GM12878 (cell line): ENCODE measurements at regions not wholly inside any gene's neighbourhood (a gene's known extent, or its start where the extent isn't known, plus 50 kb on each side); places are given as distances from the start of the nearest gene placed in this dataset.

Source experiments
- ATAC-seq: fragments of 200-7000 bp; cut with Tn5 transposase; 3 replicates; pipeline ENCODE4 v1.9.1; 2020; ENCODE audit warnings: mild to moderate bottlenecking, moderate library complexity
- BruUV-seq: library from RNA; stranded (reverse); fragments of 400-500 nt; replicated peaks from 2 replicates; lab custom pipeline; 2021; lab: Mats Ljungman, UMichigan
- CTCF ChIA-PET: fragments of 300-600 bp; sonication (Branson Sonifier 250); formaldehyde crosslinking; extraction: SDS; loops from one replicate; lab custom pipeline; 2021; ENCODE audit warnings: inconsistent platforms; lab: Yijun Ruan, JAX
- POLR2A ChIA-PET: fragments of 350-600 bp; formaldehyde crosslinking; extraction: SDS; loops from one replicate; lab custom pipeline; 2021; ENCODE audit warnings: inconsistent platforms; lab: Charles Lee
- RAD21 ChIA-PET: fragments of 300-600 bp; sonication (Branson Sonifier 250); formaldehyde crosslinking; loops from one replicate; lab custom pipeline; 2023; ENCODE audit warnings: antibody characterized with exemption; ENCODE audit not compliant: unreplicated experiment; lab: Charles Lee
- SMC1A ChIA-PET: fragments of 300-600 bp; sonication (Branson Sonifier 250); formaldehyde crosslinking; loops from one replicate; lab custom pipeline; 2023; ENCODE audit not compliant: unreplicated experiment, uncharacterized antibody; lab: Charles Lee
- DNase-seq: peaks from one replicate; pipeline ENCODE4 v3.0.0-alpha.2; 2011; ENCODE audit warnings: low read depth, low spot score
- FAIRE-seq: peaks from 3 replicates; lab custom pipeline; 2011; peaks lifted over from hg19 to GRCh38; lab: Jason Lieb, UNC
- H2AFZ ChIP-seq: 2 replicates; pipeline ENCODE4 v1.6.0; 2011; ENCODE audit warnings: low read depth, low read length, control low read depth; ENCODE audit not compliant: control insufficient read depth
- H3K27ac ChIP-seq: 2 replicates; pipeline ENCODE4 v1.5.1; 2011; ENCODE audit warnings: control low read depth; ENCODE audit not compliant: control insufficient read depth, insufficient read depth
- H3K27me3 ChIP-seq, 2 experiments: replicated peaks in 1 of 2; 2 replicates each; pipeline versions ENCODE4 v1.6.0 to v1.6.1; 2011; ENCODE audit warnings: low read length in 1 of 2; ENCODE audit not compliant: control insufficient read depth in 2 of 2, insufficient read depth in 2 of 2
- H3K36me3 ChIP-seq, 2 experiments: 2 replicates each; pipeline ENCODE4 v1.5.1; 2011; ENCODE audit warnings: low read length in 1 of 2; ENCODE audit not compliant: control insufficient read depth in 2 of 2, insufficient read depth in 2 of 2
- H3K4me1 ChIP-seq: 2 replicates; pipeline ENCODE4 v1.6.1; 2011; ENCODE audit warnings: mild to moderate bottlenecking, low read length, moderate library complexity, mixed read lengths; ENCODE audit not compliant: control insufficient read depth, insufficient read depth
- H3K4me2 ChIP-seq: 2 replicates; pipeline ENCODE4 v1.6.0; 2011; ENCODE audit warnings: control low read depth; ENCODE audit not compliant: control insufficient read depth, insufficient read depth
- H3K4me3 ChIP-seq: fragments of 200-600 bp; sonication (generic); 2 replicates; pipeline ENCODE4 v1.5.1; 2016
- H3K79me2 ChIP-seq: 2 replicates; pipeline ENCODE4 v1.6.0; 2011; ENCODE audit warnings: low read length; ENCODE audit not compliant: control insufficient read depth, insufficient read depth
- H3K9ac ChIP-seq: 2 replicates; pipeline ENCODE4 v1.8.0; 2011; ENCODE audit warnings: low read length, control low read depth, mixed read lengths; ENCODE audit not compliant: control insufficient read depth, insufficient read depth
- H3K9me3 ChIP-seq: replicated peaks from 3 replicates; pipeline ENCODE4 v1.5.1; 2011; ENCODE audit warnings: mild to moderate bottlenecking, low read length; ENCODE audit not compliant: control insufficient read depth, insufficient read depth
- H4K20me1 ChIP-seq: 2 replicates; pipeline ENCODE4 v1.6.0; 2011; ENCODE audit not compliant: control insufficient read depth, insufficient read depth
- BHLHE40 ChIP-seq, 2 experiments: fragments of 450-650 bp in 1 of 2; IDR thresholded peaks; 2 replicates each; pipeline ENCODE4 v1.6.1; 2011 to 2017; ENCODE audit warnings: low read depth in 2 of 2, borderline replicate concordance in 1 of 2, improper control_type of control experiment in 1 of 2, low read length in 1 of 2, mild to moderate bottlenecking in 1 of 2
- CBFB ChIP-seq: IDR thresholded peaks from 2 replicates; pipeline ENCODE4 v1.6.1; 2016; ENCODE audit warnings: antibody characterized with exemption, low read depth
- CBX5 ChIP-seq: sonication (generic); IDR thresholded peaks from 2 replicates; pipeline ENCODE4 v1.6.1; 2016; ENCODE audit warnings: low read depth, moderate library complexity, mild to moderate bottlenecking, inconsistent platforms
- FOXM1 ChIP-seq: IDR thresholded peaks from 2 replicates; pipeline ENCODE4 v1.6.1; 2012; ENCODE audit warnings: low read depth, mild to moderate bottlenecking, inconsistent platforms, low read length, moderate library complexity
- HDGF ChIP-seq: fragments of 450-650 bp; IDR thresholded peaks from 2 replicates; pipeline ENCODE4 v1.6.1; 2016; ENCODE audit warnings: antibody characterized with exemption
- IRF3 ChIP-seq: fragments of 450-650 bp; IDR thresholded peaks from 2 replicates; pipeline ENCODE4 v1.6.1; 2014; ENCODE audit warnings: mild to moderate bottlenecking
- MEF2A ChIP-seq: IDR thresholded peaks from 2 replicates; pipeline ENCODE4 v1.6.1; 2011; ENCODE audit warnings: low read depth, mild to moderate bottlenecking, low read length, moderate library complexity; ENCODE audit not compliant: insufficient read depth
- NR2C2 ChIP-seq: IDR thresholded peaks from 2 replicates; pipeline ENCODE4 v1.6.1; 2011; ENCODE audit warnings: borderline replicate concordance, low read depth; ENCODE audit not compliant: control insufficient read depth, insufficient read length
- PKNOX1 ChIP-seq: fragments of 450-650 bp; IDR thresholded peaks from 2 replicates; pipeline ENCODE4 v1.6.1; 2016; ENCODE audit warnings: mild to moderate bottlenecking
- TCF12 ChIP-seq: IDR thresholded peaks from 2 replicates; pipeline ENCODE4 v1.6.1; 2011; ENCODE audit warnings: low read depth, mild to moderate bottlenecking, low read length
- TCF7 ChIP-seq: IDR thresholded peaks from 2 replicates; pipeline ENCODE4 v1.6.1; 2014; ENCODE audit warnings: antibody characterized with exemption, borderline replicate concordance
- WGBS: methylation state at CpG from one replicate; pipeline ENCODE4 v1.1.6; 2016; ENCODE audit warnings: low lambda C conversion rate; ENCODE audit not compliant: insufficient replicate concordance, insufficient coverage; ENCODE audit errors: missing lambda C conversion rate; 5-methylcytosine and 5-hydroxymethylcytosine counted together
- in situ Hi-C: fragments of 300-500 bp; cut with MboI; formaldehyde crosslinking; loops from 9 replicates; pipeline ENCODE4 v1.14.3; 2018; ENCODE audit warnings: mixed read lengths
- intact Hi-C: fragments of 100-400 bp; cut with micrococcal nuclease; formaldehyde crosslinking; loops from one replicate; pipeline ENCODE4 v1.14.2; 2022; ENCODE audit not compliant: unreplicated experiment

GRCh38 chr10:78720091-78720490, 348.7 kb upstream of the ZMIZ1 start:
- Histone ChIP-seq H3K36me3 (no peaks in the 10 kb centered on the region), H3K4me1 (no peaks in the 10 kb centered on the region), H3K9me3 (no peaks in the 10 kb centered on the region), H3K27ac (no peak overlapping the region), H3K4me2 (no peak overlapping the region), H3K27me3 (peaks cover 0 to 3% of the 10 kb centered on the region in 2 experiments; a peak in 2 of 4 replicates), H3K79me2 (no peaks in the 10 kb centered on the region), H3K4me3 (no peak overlapping the region), H2AFZ (no peak overlapping the region), H3K9ac (no peak overlapping the region), H4K20me1 (no peaks in the 10 kb centered on the region)
- SMC1A ChIA-PET = no interaction called here
- POLR2A ChIA-PET = no interaction called here
- BruUV-seq = no TSS peak
- no peak for ATAC-seq
- no peak for FAIRE-seq
- RAD21 ChIA-PET = no interaction called here
- CTCF ChIA-PET = interaction anchor here (1.0 kb wide), 1 partner anchor 62 kb away, joined by 3 read pairs; no protein-coding TSS in a partner anchor
- TF ChIP-seq MEF2A = no peak
- no peak for TF ChIP-seq CBFB
- no peak for TF ChIP-seq TCF12
- TF ChIP-seq BHLHE40 (IDR thresholded peaks at IDR 0.05; ENCODE audit: borderline replicate concordance in 1 of 2, low read depth in 2 of 2, low read length in 1 of 2) = no peak
- TF ChIP-seq TCF7 = no peak
- TF ChIP-seq HDGF = no peak
- no peak for TF ChIP-seq FOXM1
- no peak for TF ChIP-seq IRF3
- no peak for TF ChIP-seq CBX5
- TF ChIP-seq PKNOX1 = no peak
- TF ChIP-seq NR2C2 = no peak
- 15% methylated on average over 6 of the region's 6 CpGs for WGBS
- in situ Hi-C loops = no loop called here
- DNase-seq = no peak
- intact Hi-C loops = no loop called here
